HG03159 (cell line): ENCODE measurements at regions not wholly inside any gene's neighbourhood (a gene's known extent, or its start where the extent isn't known, plus 50 kb on each side); places are given as distances from the start of the nearest gene placed in this dataset.
"Not testable (repeated sequence)": the region's sequence is repeated elsewhere in the genome, so short reads cannot be mapped to it uniquely, and the experiment has no call there.

Source experiments
- ATAC-seq: cut with Tn5 transposase; IDR thresholded peaks from one replicate; pipeline ENCODE4 v1.9.1; 2021; ENCODE audit warnings: mild to moderate bottlenecking, moderate library complexity; ENCODE audit not compliant: unreplicated experiment

- no peak for ATAC-seq
These were observed 339.7 kb downstream of the SATB1 start for GRCh38 chr3:18085429-18085828.

- ATAC-seq, result not testable (repeated sequence)
These were observed 340.8 kb upstream of the TBC1D5 start for GRCh38 chr3:18083273-18083590.

GRCh38 chr3:18082551-18083272, 340.3 kb upstream of the TBC1D5 start:
- ATAC-seq, result no peak

GRCh38 chr3:18080198-18080689, 337.8 kb upstream of the TBC1D5 start:
- ATAC-seq, result no peak

- ATAC-seq, result no peak
These were observed 337.3 kb upstream of the TBC1D5 start for GRCh38 chr3:18079739-18080138.

GRCh38 chr3:18079062-18079461, 336.6 kb upstream of the TBC1D5 start:
- ATAC-seq, result no peak

GRCh38 chr3:18077128-18077840, 334.9 kb upstream of the TBC1D5 start:
- ATAC-seq, result no peak

- no peak for ATAC-seq
These were observed 333.9 kb upstream of the TBC1D5 start for GRCh38 chr3:18076301-18076700.

- no peak for ATAC-seq
These were observed 333.4 kb upstream of the TBC1D5 start for GRCh38 chr3:18075799-18076198.

GRCh38 chr3:18071833-18072232, 329.4 kb upstream of the TBC1D5 start:
- no peak for ATAC-seq

- ATAC-seq, result no peak
These were observed 328.5 kb upstream of the TBC1D5 start for GRCh38 chr3:18070944-18071343.

- no peak for ATAC-seq
These were observed 327.8 kb upstream of the TBC1D5 start for GRCh38 chr3:18070231-18070630.

- ATAC-seq, result no peak
These were observed 327.1 kb upstream of the TBC1D5 start for GRCh38 chr3:18069568-18069967.

- ATAC-seq, result no peak
These were observed 324.6 kb upstream of the TBC1D5 start for GRCh38 chr3:18066899-18067582.

- no peak for ATAC-seq
These were observed 322.2 kb upstream of the TBC1D5 start for GRCh38 chr3:18064586-18064985.

- ATAC-seq, result no peak
These were observed 320.2 kb upstream of the TBC1D5 start for GRCh38 chr3:18062657-18063025.

- ATAC-seq, result no peak
These were observed 319.6 kb upstream of the TBC1D5 start for GRCh38 chr3:18061737-18062656.

GRCh38 chr3:18058666-18059065, 316.2 kb upstream of the TBC1D5 start:
- no peak for ATAC-seq

- no peak for ATAC-seq
These were observed 315.1 kb upstream of the TBC1D5 start for GRCh38 chr3:18057471-18058091.

- no peak for ATAC-seq
These were observed 312.2 kb upstream of the TBC1D5 start for GRCh38 chr3:18054625-18055024.
